ENCODE measurements at regions not wholly inside any gene's neighbourhood (a gene's known extent, or its start where the extent isn't known, plus 50 kb on each side); places are given as distances from the start of the nearest gene placed in this dataset.

DNA sequence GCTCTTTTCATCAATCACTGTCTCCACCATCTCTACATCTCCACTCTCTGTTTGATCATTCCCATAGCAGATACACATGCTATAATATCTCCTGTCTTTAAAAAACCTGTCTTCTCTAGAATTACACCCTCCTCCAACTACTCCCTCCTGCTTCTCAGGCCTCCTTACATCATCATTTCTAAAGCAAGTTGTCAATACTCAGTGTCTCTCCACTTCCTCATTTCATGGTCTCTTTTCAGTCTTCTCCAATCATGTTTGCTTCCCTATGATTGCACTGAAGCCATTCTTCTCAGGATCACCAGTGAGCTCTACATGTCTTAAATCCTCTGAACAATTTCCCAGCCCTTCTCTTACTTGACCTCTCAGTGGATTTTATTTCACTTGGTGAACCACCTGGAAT lies 87.0 kb upstream of the ZNF280D start:
- Mint-ChIP-seq H3K4me3 (no peak overlapping the region), H3K27me3 (peaks cover 9% of the 10 kb centered on the region), H3K4me1 (no peaks in the 10 kb centered on the region), H3K27ac (no peak overlapping the region), H3K9me3 (no peaks in the 10 kb centered on the region), H3K36me3 (no peaks in the 10 kb centered on the region)
- DNase-seq, result no peak
- CTCF ChIA-PET, result interaction anchor here (1.1 kb wide), 1 partner anchor 329 kb away, joined by 4 read pairs; no protein-coding TSS in a partner anchor

DNA sequence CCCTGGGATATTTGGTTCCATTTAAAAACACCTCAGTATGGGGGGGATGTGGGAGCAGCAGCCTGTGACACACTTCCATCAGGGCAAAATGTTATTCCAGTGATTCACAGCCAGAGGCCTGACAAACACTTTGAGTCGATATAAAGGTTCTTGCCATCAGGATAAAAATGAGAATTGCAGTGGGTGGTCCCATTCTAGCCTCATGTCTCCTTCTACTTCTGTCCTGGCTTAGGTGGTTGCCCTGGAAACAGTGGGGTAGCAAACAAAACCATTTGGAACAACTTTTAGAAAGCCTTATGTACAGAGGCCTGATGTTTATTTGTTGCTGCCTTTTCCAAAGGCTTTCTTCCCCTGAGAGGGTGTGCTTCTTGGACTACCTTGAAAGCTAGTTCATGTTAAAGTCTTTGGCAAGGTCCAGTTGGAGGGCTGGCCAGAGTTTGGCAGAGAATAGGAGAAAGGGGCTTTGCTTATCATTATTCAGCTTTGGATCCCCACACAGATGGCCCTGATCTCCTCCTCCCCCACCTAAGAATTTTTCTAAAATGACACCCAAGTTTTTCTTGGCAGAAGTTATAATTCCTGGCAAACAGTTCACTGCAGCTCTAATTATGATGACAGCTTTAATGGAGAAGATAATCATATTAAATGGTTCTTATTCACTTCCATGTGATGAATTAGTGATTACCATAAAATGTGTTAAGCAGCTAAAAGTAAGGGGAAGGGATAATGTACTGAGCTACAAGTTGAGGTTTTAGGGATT lies 84.2 kb upstream of the ZNF280D start:
- no peak overlapping the region for H3K4me3 Mint-ChIP-seq
- DNase-seq, result no peak
- no peaks in the 10 kb centered on the region for H3K27me3 Mint-ChIP-seq
- H3K4me1 Mint-ChIP-seq, result peaks cover 3% of the 10 kb centered on the region
- H3K27ac Mint-ChIP-seq, result no peak overlapping the region
- no peaks in the 10 kb centered on the region for H3K9me3 Mint-ChIP-seq
- CTCF ChIA-PET, result interaction anchor here (1.4 kb wide), 1 partner anchor 326 kb away, joined by 6 read pairs; no protein-coding TSS in a partner anchor
- no peaks in the 10 kb centered on the region for H3K36me3 Mint-ChIP-seq

GRCh38 chr15:56816781-56817180 lies 83.5 kb upstream of the ZNF280D start:
- CTCF ChIA-PET, result no interaction called here

GRCh38 chr15:56815247-56815646 lies 81.9 kb upstream of the ZNF280D start:
- Mint-ChIP-seq H3K27ac (no peak overlapping the region), H3K4me3 (no peak overlapping the region), H3K4me1 (peaks cover 3% of the 10 kb centered on the region), H3K9me3 (peaks cover 1% of the 10 kb centered on the region), H3K36me3 (no peaks in the 10 kb centered on the region), H3K27me3 (no peaks in the 10 kb centered on the region)
- no peak for DNase-seq
- CTCF ChIA-PET, result no interaction called here

More at GRCh38 chr15:56816781-56817180, 83.5 kb upstream of the ZNF280D start:
- H3K9me3 Mint-ChIP-seq, result no peaks in the 10 kb centered on the region
- H3K4me3 Mint-ChIP-seq, result no peak overlapping the region
- no peak overlapping the region for H3K27ac Mint-ChIP-seq
- H3K4me1 Mint-ChIP-seq, result peaks cover 3% of the 10 kb centered on the region
- no peak for DNase-seq
- H3K36me3 Mint-ChIP-seq, result no peaks in the 10 kb centered on the region
- no peaks in the 10 kb centered on the region for H3K27me3 Mint-ChIP-seq

- DNase-seq, result no peak
- H3K9me3 Mint-ChIP-seq, result peaks cover 1% of the 10 kb centered on the region
- H3K4me1 Mint-ChIP-seq, result peaks cover 3% of the 10 kb centered on the region
- CTCF ChIA-PET, result no interaction called here
- no peaks in the 10 kb centered on the region for H3K27me3 Mint-ChIP-seq
- H3K27ac Mint-ChIP-seq, result no peak overlapping the region
- H3K36me3 Mint-ChIP-seq, result no peaks in the 10 kb centered on the region
- H3K4me3 Mint-ChIP-seq, result no peak overlapping the region
Measured at GRCh38 chr15:56814429-56814828, 81.1 kb upstream of the ZNF280D start.

GRCh38 chr15:56813995-56814394 lies 80.7 kb upstream of the ZNF280D start:
- Mint-ChIP-seq H3K4me3 (no peak overlapping the region), H3K9me3 (peaks cover 4% of the 10 kb centered on the region), H3K27me3 (no peaks in the 10 kb centered on the region), H3K36me3 (no peaks in the 10 kb centered on the region), H3K27ac (no peak overlapping the region), H3K4me1 (peaks cover 3% of the 10 kb centered on the region)
- CTCF ChIA-PET, result interaction anchor here (2.0 kb wide), 1 partner anchor 8 kb away, joined by 7 read pairs; no protein-coding TSS in a partner anchor
- no peak for DNase-seq

- no peak overlapping the region for H3K4me3 Mint-ChIP-seq
- H3K27me3 Mint-ChIP-seq, result no peaks in the 10 kb centered on the region
- peaks cover 12% of the 10 kb centered on the region for H3K9me3 Mint-ChIP-seq
- peaks cover 3% of the 10 kb centered on the region for H3K4me1 Mint-ChIP-seq
- CTCF ChIA-PET, result interaction anchor here (2.0 kb wide), 1 partner anchor 9 kb away, joined by 7 read pairs; no protein-coding TSS in a partner anchor
- H3K36me3 Mint-ChIP-seq, result no peaks in the 10 kb centered on the region
- DNase-seq, result no peak
- H3K27ac Mint-ChIP-seq, result no peak overlapping the region
Measured at GRCh38 chr15:56812961-56813360, 79.7 kb upstream of the ZNF280D start.

- no peak for DNase-seq
- Mint-ChIP-seq H3K9me3 (peaks cover 17% of the 10 kb centered on the region), H3K27me3 (no peaks in the 10 kb centered on the region), H3K4me3 (no peak overlapping the region), H3K27ac (no peak overlapping the region), H3K36me3 (no peaks in the 10 kb centered on the region), H3K4me1 (peaks cover 3% of the 10 kb centered on the region)
- CTCF ChIA-PET, result interaction anchor here (0.9 to 2.0 kb wide), 2 partner anchors 10 to 86 kb away, joined by 3 to 7 read pairs; no protein-coding TSS in a partner anchor
Measured at GRCh38 chr15:56812221-56812620, 78.9 kb upstream of the ZNF280D start.

DNA sequence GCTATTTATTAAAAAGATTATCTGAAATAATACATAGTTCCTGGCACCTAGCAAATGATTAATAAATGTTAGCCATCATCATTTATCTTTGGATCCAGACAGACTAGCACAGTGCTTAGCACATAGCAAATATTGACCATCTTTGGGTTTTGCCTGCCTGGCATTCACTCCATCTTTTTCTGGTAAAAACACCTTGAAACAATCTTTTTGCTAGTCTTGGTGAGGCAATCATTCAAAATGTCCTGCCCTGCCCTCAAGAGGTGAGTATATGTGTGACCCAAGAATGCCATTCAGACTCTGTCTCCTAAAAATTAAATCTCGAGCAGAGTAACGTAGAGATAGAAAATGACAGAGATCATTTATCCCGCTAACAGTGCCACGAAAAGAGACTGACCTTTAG lies 78.3 kb upstream of the ZNF280D start:
- H3K4me3 Mint-ChIP-seq, result no peak overlapping the region
- no peaks in the 10 kb centered on the region for H3K27me3 Mint-ChIP-seq
- CTCF ChIA-PET, result interaction anchor here (0.9 kb wide), 1 partner anchor 86 kb away, joined by 3 read pairs; no protein-coding TSS in a partner anchor
- H3K4me1 Mint-ChIP-seq, result peaks cover 3% of the 10 kb centered on the region
- H3K27ac Mint-ChIP-seq, result no peak overlapping the region
- no peak for DNase-seq
- peaks cover 20% of the 10 kb centered on the region for H3K9me3 Mint-ChIP-seq
- no peaks in the 10 kb centered on the region for H3K36me3 Mint-ChIP-seq

GRCh38 chr15:56808160-56808559 lies 74.9 kb upstream of the ZNF280D start:
- H3K36me3 Mint-ChIP-seq, result no peaks in the 10 kb centered on the region
- H3K27me3 Mint-ChIP-seq, result no peaks in the 10 kb centered on the region
- H3K27ac Mint-ChIP-seq, result no peak overlapping the region
- CTCF ChIA-PET, result no interaction called here
- no peaks in the 10 kb centered on the region for H3K4me1 Mint-ChIP-seq
- no peak for DNase-seq
- peaks cover 20% of the 10 kb centered on the region for H3K9me3 Mint-ChIP-seq
- H3K4me3 Mint-ChIP-seq, result no peak overlapping the region

GRCh38 chr15:56806148-56806536 lies 72.8 kb upstream of the ZNF280D start:
- CTCF ChIA-PET, result no interaction called here
- no peak overlapping the region for H3K4me3 Mint-ChIP-seq

GRCh38 chr15:56805466-56806147 lies 72.3 kb upstream of the ZNF280D start:
- Mint-ChIP-seq H3K4me3 (no peak overlapping the region), H3K9me3 (peaks cover 19% of the 10 kb centered on the region), H3K27me3 (peaks cover 4% of the 10 kb centered on the region), H3K36me3 (no peaks in the 10 kb centered on the region), H3K4me1 (no peaks in the 10 kb centered on the region), H3K27ac (no peak overlapping the region)
- no peak for DNase-seq
- CTCF ChIA-PET, result no interaction called here

More at GRCh38 chr15:56806148-56806536, 72.8 kb upstream of the ZNF280D start:
- Mint-ChIP-seq H3K9me3 (peaks cover 20% of the 10 kb centered on the region), H3K36me3 (no peaks in the 10 kb centered on the region), H3K4me1 (no peaks in the 10 kb centered on the region), H3K27me3 (peaks cover 4% of the 10 kb centered on the region), H3K27ac (no peak overlapping the region)
- no peak for DNase-seq

- peaks cover 4% of the 10 kb centered on the region for H3K27me3 Mint-ChIP-seq
- no peak overlapping the region for H3K4me3 Mint-ChIP-seq
- no peak for DNase-seq
- CTCF ChIA-PET, result no interaction called here
- H3K4me1 Mint-ChIP-seq, result no peaks in the 10 kb centered on the region
- H3K36me3 Mint-ChIP-seq, result no peaks in the 10 kb centered on the region
- no peak overlapping the region for H3K27ac Mint-ChIP-seq
- peaks cover 19% of the 10 kb centered on the region for H3K9me3 Mint-ChIP-seq
Measured at GRCh38 chr15:56804938-56805337, 71.6 kb upstream of the ZNF280D start.

GRCh38 chr15:56804279-56804678 lies 71.0 kb upstream of the ZNF280D start:
- H3K9me3 Mint-ChIP-seq, result peaks cover 19% of the 10 kb centered on the region

GRCh38 chr15:56802161-56802560 lies 68.9 kb upstream of the ZNF280D start:
- no peak overlapping the region for H3K27ac Mint-ChIP-seq
- H3K36me3 Mint-ChIP-seq, result no peaks in the 10 kb centered on the region
- H3K9me3 Mint-ChIP-seq, result peaks cover 3% of the 10 kb centered on the region
- peaks cover 4% of the 10 kb centered on the region for H3K27me3 Mint-ChIP-seq
- no peaks in the 10 kb centered on the region for H3K4me1 Mint-ChIP-seq
- CTCF ChIA-PET, result no interaction called here
- DNase-seq, result no peak
- H3K4me3 Mint-ChIP-seq, result no peak overlapping the region

More at GRCh38 chr15:56804279-56804678, 71.0 kb upstream of the ZNF280D start:
- CTCF ChIA-PET, result interaction anchor here (0.6 kb wide), 1 partner anchor 203 kb away, joined by 3 read pairs; no protein-coding TSS in a partner anchor
- Mint-ChIP-seq H3K27me3 (peaks cover 4% of the 10 kb centered on the region), H3K4me1 (no peaks in the 10 kb centered on the region), H3K27ac (no peak overlapping the region), H3K4me3 (no peak overlapping the region), H3K36me3 (no peaks in the 10 kb centered on the region)
- DNase-seq, result no peak
